ENCODE measurements at regions not wholly inside any gene's neighbourhood (a gene's known extent, or its start where the extent isn't known, plus 50 kb on each side); places are given as distances from the start of the nearest gene placed in this dataset.

DNA sequence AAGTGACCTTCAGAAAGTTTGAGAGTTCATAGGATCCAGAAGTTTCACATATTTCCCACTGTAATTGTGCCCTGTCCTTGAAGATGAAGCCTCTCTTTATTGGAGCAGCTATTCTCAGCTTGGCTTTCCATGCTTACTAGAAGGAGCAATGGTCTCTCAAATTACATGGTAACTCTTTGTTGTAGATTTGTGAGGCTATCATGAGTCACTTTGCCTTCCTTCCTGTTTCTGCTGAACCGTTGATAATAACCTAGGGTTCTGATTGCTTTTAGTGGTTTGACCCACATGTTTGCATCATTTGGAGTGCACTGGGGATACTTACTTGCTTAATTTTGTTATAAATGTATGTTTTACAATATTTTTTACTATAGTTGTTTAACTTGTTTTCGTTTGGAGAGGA lies 772.9 kb upstream of the SLITRK6 start:
- TF ChIP-seq EGR1 (IDR thresholded peaks at IDR 0.05), result no peak
- no peak for TF ChIP-seq YY1 (IDR thresholded peaks at IDR 0.05; ENCODE audit: low read depth)
- TF ChIP-seq MAX (IDR thresholded peaks at IDR 0.05), result no peak
- no peak for TF ChIP-seq TEAD4 (IDR thresholded peaks at IDR 0.05)
- TF ChIP-seq EP300 (IDR thresholded peaks at IDR 0.05; ENCODE audit: borderline replicate concordance), result no peak
- no peak for TF ChIP-seq USF1 (IDR thresholded peaks at IDR 0.05)
- TF ChIP-seq CEBPB (IDR thresholded peaks at IDR 0.05), result no peak
- TF ChIP-seq, protein P1, sequence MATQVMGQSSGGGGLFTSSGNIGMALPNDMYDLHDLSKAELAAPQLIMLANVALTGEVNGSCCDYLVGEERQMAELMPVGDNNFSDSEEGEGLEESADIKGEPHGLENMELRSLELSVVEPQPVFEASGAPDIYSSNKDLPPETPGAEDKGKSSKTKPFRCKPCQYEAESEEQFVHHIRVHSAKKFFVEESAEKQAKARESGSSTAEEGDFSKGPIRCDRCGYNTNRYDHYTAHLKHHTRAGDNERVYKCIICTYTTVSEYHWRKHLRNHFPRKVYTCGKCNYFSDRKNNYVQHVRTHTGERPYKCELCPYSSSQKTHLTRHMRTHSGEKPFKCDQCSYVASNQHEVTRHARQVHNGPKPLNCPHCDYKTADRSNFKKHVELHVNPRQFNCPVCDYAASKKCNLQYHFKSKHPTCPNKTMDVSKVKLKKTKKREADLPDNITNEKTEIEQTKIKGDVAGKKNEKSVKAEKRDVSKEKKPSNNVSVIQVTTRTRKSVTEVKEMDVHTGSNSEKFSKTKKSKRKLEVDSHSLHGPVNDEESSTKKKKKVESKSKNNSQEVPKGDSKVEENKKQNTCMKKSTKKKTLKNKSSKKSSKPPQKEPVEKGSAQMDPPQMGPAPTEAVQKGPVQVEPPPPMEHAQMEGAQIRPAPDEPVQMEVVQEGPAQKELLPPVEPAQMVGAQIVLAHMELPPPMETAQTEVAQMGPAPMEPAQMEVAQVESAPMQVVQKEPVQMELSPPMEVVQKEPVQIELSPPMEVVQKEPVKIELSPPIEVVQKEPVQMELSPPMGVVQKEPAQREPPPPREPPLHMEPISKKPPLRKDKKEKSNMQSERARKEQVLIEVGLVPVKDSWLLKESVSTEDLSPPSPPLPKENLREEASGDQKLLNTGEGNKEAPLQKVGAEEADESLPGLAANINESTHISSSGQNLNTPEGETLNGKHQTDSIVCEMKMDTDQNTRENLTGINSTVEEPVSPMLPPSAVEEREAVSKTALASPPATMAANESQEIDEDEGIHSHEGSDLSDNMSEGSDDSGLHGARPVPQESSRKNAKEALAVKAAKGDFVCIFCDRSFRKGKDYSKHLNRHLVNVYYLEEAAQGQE (IDR thresholded peaks at IDR 0.05; ENCODE audit: low read depth), result no peak
- TF ChIP-seq TCF12 (IDR thresholded peaks at IDR 0.05; ENCODE audit: low read depth), result no peak
- no peak for TF ChIP-seq TAF1 (IDR thresholded peaks at IDR 0.05; ENCODE audit: low read depth)
- TF ChIP-seq NFIC (IDR thresholded peaks at IDR 0.05), result no peak
- no peak for TF ChIP-seq FOXM1 (IDR thresholded peaks at IDR 0.05; ENCODE audit: borderline replicate concordance, low read depth)
- TF ChIP-seq RAD21 (IDR thresholded peaks at IDR 0.05; ENCODE audit: low read depth), result no peak
- no peak for TF ChIP-seq CREB1 (IDR thresholded peaks at IDR 0.05; ENCODE audit: low read depth)

All from Ishikawa (cell line).